ENCODE measurements at regions not wholly inside any gene's neighbourhood (a gene's known extent, or its start where the extent isn't known, plus 50 kb on each side); places are given as distances from the start of the nearest gene placed in this dataset.
A peak's percentile ranks its signal among the peaks of the same experiment; 100 is the strongest.

DNA sequence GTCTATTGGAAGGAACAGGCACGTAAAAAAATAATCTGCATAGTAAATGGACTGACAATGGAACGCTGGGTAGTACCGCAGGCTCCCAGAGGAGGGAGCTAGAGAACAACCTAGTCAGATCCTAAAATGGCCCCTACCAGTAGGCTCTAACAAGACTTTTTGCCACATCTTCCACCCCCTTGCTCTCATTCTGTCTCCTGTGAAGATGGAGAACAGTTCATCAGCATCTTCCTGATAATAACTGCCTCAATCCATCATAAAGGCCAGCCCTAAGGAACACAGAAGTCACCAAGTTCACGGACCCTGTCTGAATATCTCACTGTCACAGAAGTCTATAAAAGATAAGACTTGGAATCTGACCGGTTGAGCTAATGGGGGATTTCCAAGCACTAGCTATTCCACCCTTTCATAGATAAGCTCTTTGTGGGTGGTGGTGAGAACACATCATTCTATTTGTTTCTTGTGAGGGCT is 133.4 kb downstream of the SLC1A3 start:
- CTCF ChIA-PET = interaction anchor here (0.6 to 1.8 kb wide), 6 partner anchors 8 to 267 kb away, joined by 3 to 13 read pairs (median 3); partner anchors contain the start of gene NIPBL
- Histone ChIP-seq H3K27me3 (ENCODE audit: control insufficient read depth in 2 of 2, insufficient read depth in 2 of 2, low read length in 2 of 2) (no peaks in the 10 kb centered on the region), H3K4me3 (ENCODE audit: low read length) (no peak overlapping the region), H3K9me3 (ENCODE audit: control insufficient read depth in 2 of 3, low read length in 3 of 3) (no peaks in the 10 kb centered on the region), H3K4me1 (ENCODE audit: control insufficient read depth in 2 of 2, insufficient read depth in 2 of 2, low read length in 2 of 2) (peaks cover 0 to 4% of the 10 kb centered on the region in 2 donors), H3K27ac (ENCODE audit: low read depth, low read length) (no peak overlapping the region), H3K36me3 (ENCODE audit: control insufficient read depth in 2 of 3, insufficient read depth in 3 of 3, low read length in 3 of 3) (no peaks in the 10 kb centered on the region)
- peak overlapping the region in 1 of 9 donors; percentile 47 for H3K27ac Mint-ChIP-seq
- intact Hi-C loops (cut with micrococcal nuclease) = loop anchor here (1.0 to 10.0 kb wide), 7 partner anchors 131 to 1455 kb away; partner anchors contain the start of gene NIPBL (in 1 of the 2)
- POLR2A ChIA-PET = interaction anchor here (1.2 kb wide), 1 partner anchor 13 kb away, joined by 3 read pairs; no protein-coding TSS in a partner anchor
- ATAC-seq (peak; percentile 91), DNase-seq (peak; percentile 46 to 73 (median 66))
- no peaks in the 10 kb centered on the region for H3K36me3 Mint-ChIP-seq
- H3K4me3 Mint-ChIP-seq = no peak overlapping the region
- H3K9me3 Mint-ChIP-seq = no peaks in the 10 kb centered on the region
- peaks cover 29 to 44% (median 36%) of the 10 kb centered on the region in 5 donors for H3K27me3 Mint-ChIP-seq
- H3K4me1 Mint-ChIP-seq = peaks cover 8 to 13% (median 10%) of the 10 kb centered on the region in 7 donors

DNA sequence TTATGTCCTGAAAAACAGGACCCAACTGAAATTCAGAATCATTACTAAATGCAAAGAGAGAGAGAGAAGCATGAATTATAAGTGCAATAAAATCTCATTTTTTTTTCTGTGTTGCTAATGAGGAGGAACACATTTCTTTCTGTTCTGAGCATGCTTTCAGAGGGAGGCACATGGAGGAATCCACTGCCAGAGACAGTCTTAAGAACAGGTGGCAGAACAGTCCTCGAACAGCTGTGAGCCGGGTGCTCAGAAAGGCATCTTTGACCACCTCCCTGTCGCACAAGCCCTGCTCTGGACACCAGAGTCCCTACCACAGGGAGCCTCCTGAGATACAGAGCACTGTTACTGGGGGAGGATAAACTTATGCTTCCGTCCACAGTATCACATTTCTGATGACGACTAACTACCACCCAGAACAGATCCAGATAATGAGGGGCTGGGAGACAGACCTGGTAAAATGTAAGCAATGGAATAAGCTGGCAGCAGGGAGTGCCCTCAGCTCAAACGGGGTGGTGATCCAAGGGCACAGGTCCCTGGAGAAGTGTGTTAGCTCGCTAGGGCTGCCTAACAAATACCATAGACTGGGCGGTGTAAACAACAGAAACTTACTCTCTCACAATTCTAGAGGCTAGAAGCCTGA is 134.0 kb downstream of the SLC1A3 start:
- no peaks in the 10 kb centered on the region for H3K9me3 ChIP-seq (ENCODE audit: control insufficient read depth in 2 of 3, low read length in 3 of 3)
- peaks cover 13 to 19% (median 16%) of the 10 kb centered on the region in 7 donors for H3K4me1 Mint-ChIP-seq
- H3K4me3 Mint-ChIP-seq = no peak overlapping the region
- intact Hi-C loops (cut with micrococcal nuclease) = loop anchor here in 1 of 2 donors (10.0 kb wide), 1 partner anchor 374 kb away; no protein-coding TSS in a partner anchor
- H3K4me3 ChIP-seq (ENCODE audit: low read length) = no peak overlapping the region
- no peaks in the 10 kb centered on the region for H3K27me3 ChIP-seq (ENCODE audit: control insufficient read depth in 2 of 2, insufficient read depth in 2 of 2, low read length in 2 of 2)
- no peak overlapping the region for H3K27ac ChIP-seq (ENCODE audit: low read depth, low read length)
- ChIA-PET CTCF (interaction anchor here (0.6 to 1.8 kb wide), 6 partner anchors 8 to 266 kb away, joined by 3 to 13 read pairs (median 3); partner anchors contain the start of gene NIPBL), POLR2A (interaction anchor here (1.2 kb wide), 1 partner anchor 13 kb away, joined by 3 read pairs; no protein-coding TSS in a partner anchor)
- H3K27me3 Mint-ChIP-seq = peaks cover 30 to 44% (median 35%) of the 10 kb centered on the region in 5 donors
- no peaks in the 10 kb centered on the region for H3K9me3 Mint-ChIP-seq
- no peak for ATAC-seq
- H3K27ac Mint-ChIP-seq = no peak overlapping the region
- H3K36me3 Mint-ChIP-seq = no peaks in the 10 kb centered on the region
- no peaks in the 10 kb centered on the region for H3K36me3 ChIP-seq (ENCODE audit: control insufficient read depth in 2 of 3, insufficient read depth in 3 of 3, low read length in 3 of 3)
- no peak for DNase-seq
- H3K4me1 ChIP-seq (ENCODE audit: control insufficient read depth in 2 of 2, insufficient read depth in 2 of 2, low read length in 2 of 2) = peaks cover 0 to 4% of the 10 kb centered on the region in 2 donors

DNA sequence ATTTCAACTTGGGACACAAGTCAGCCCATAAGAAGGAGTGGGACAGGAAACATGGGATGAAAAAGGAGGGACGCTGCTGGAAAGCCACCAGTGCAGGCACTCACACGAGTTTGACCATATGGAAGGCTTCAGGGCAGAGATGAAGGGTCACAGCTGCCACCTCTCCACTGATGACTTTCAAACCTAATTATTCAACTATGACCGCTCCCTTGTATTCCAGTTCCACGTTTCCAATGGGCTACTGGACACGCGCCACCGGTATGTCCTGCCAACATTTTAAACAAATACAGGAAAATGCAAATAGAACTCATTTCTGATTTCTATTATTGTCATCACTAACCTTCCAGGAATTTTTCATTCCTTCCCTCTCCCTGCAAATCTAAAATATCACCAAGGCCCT is 134.7 kb downstream of the SLC1A3 start:
- CTCF ChIA-PET = no interaction called here
- Histone ChIP-seq H3K36me3 (ENCODE audit: control insufficient read depth in 2 of 3, insufficient read depth in 3 of 3, low read length in 3 of 3) (no peaks in the 10 kb centered on the region), H3K4me1 (ENCODE audit: control insufficient read depth in 2 of 2, insufficient read depth in 2 of 2, low read length in 2 of 2) (peaks cover 0 to 4% of the 10 kb centered on the region in 2 donors), H3K4me3 (ENCODE audit: low read length) (no peak overlapping the region), H3K27me3 (ENCODE audit: control insufficient read depth in 2 of 2, insufficient read depth in 2 of 2, low read length in 2 of 2) (peaks cover 0 to 5% of the 10 kb centered on the region in 2 donors), H3K9me3 (ENCODE audit: control insufficient read depth in 2 of 3, low read length in 3 of 3) (no peaks in the 10 kb centered on the region), H3K27ac (ENCODE audit: low read depth, low read length) (no peak overlapping the region)
- H3K9me3 Mint-ChIP-seq = no peaks in the 10 kb centered on the region
- H3K4me1 Mint-ChIP-seq = peaks cover 13 to 24% (median 18%) of the 10 kb centered on the region in 7 donors
- ATAC-seq (no peak), DNase-seq (no peak)
- POLR2A ChIA-PET = no interaction called here
- intact Hi-C loops (cut with micrococcal nuclease) = loop anchor here in 1 of 2 donors (10.0 kb wide), 1 partner anchor 374 kb away; no protein-coding TSS in a partner anchor
- H3K36me3 Mint-ChIP-seq = no peaks in the 10 kb centered on the region
- no peak overlapping the region for H3K4me3 Mint-ChIP-seq
- peaks cover 37 to 49% (median 41%) of the 10 kb centered on the region in 5 donors for H3K27me3 Mint-ChIP-seq
- H3K27ac Mint-ChIP-seq = no peak overlapping the region

DNA sequence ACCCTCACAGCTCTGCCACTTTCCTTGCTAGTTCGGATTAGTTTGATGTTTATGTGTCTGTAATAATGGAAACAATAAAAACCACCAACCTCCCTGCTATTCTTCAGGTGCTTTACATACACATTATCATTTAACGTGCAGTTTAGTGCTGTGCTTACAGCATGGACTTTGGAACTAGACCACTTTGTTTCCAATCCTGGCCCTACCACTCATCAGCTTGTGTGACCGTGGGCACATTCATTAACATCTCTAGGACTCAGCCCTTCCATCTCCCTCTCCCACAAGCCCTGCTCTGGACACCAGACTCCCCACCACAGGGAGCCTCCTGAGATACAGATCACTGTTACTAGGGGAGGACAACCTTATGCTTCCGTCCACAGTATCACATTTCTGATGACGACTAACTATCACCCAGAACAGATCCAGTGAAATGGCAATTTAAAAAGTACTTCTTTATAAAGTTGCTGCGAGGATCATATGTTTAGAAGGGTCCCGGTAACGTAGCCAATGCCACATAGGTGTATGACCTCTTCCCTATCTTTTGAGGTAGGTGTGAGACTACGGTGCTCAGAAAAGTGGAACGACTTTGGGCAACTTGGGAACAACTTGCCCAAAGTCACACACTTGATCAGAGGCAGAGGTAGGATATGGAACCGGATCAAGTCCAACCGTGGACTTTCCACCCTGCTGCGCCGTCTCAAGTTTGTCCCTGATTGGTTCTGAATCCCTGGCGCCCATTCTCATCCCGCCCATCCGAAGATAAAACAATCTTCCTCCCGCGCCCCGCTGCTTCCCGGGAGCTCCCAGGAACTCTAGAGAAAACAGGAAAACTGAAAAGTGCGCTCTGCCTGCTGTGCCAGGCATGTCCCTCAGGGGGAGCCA is 132.4 kb upstream of the NIPBL start:
- no peaks in the 10 kb centered on the region for H3K36me3 ChIP-seq (ENCODE audit: control insufficient read depth in 2 of 3, insufficient read depth in 3 of 3, low read length in 3 of 3)
- Mint-ChIP-seq H3K4me3 (peak overlapping the region; percentile 61 to 95 (median 86)), H3K4me1 (peaks cover 13 to 24% (median 18%) of the 10 kb centered on the region in 7 donors), H3K27ac (no peak overlapping the region), H3K27me3 (peaks cover 40 to 58% (median 48%) of the 10 kb centered on the region in 5 donors), H3K36me3 (peaks cover 0 to 1% (median 0%) of the 10 kb centered on the region in 5 donors), H3K9me3 (peaks cover 0 to 5% (median 0%) of the 10 kb centered on the region in 11 donors)
- H3K27me3 ChIP-seq (ENCODE audit: control insufficient read depth in 2 of 2, insufficient read depth in 2 of 2, low read length in 2 of 2) = peaks cover 0 to 5% of the 10 kb centered on the region in 2 donors
- DNase-seq (no peak), ATAC-seq (no peak)
- H3K9me3 ChIP-seq (ENCODE audit: control insufficient read depth in 2 of 3, low read length in 3 of 3) = no peaks in the 10 kb centered on the region
- ChIA-PET POLR2A (no interaction called here), CTCF (interaction anchor here (1.1 to 3.5 kb wide), 3 partner anchors 126 to 261 kb away, joined by 3 to 13 read pairs (median 5); no protein-coding TSS in a partner anchor)
- H3K27ac ChIP-seq (ENCODE audit: low read depth, low read length) = no peak overlapping the region
- intact Hi-C loops (cut with micrococcal nuclease) = loop anchor here (1.0 to 10.0 kb wide), 3 partner anchors 15 to 627 kb away; partner anchors contain the start of gene NUP155 (in 1 of the 2)
- H3K4me1 ChIP-seq (ENCODE audit: control insufficient read depth in 2 of 2, insufficient read depth in 2 of 2, low read length in 2 of 2) = peaks cover 0 to 4% of the 10 kb centered on the region in 2 donors
- H3K4me3 ChIP-seq (ENCODE audit: low read length) = peak overlapping the region; percentile 68

DNA sequence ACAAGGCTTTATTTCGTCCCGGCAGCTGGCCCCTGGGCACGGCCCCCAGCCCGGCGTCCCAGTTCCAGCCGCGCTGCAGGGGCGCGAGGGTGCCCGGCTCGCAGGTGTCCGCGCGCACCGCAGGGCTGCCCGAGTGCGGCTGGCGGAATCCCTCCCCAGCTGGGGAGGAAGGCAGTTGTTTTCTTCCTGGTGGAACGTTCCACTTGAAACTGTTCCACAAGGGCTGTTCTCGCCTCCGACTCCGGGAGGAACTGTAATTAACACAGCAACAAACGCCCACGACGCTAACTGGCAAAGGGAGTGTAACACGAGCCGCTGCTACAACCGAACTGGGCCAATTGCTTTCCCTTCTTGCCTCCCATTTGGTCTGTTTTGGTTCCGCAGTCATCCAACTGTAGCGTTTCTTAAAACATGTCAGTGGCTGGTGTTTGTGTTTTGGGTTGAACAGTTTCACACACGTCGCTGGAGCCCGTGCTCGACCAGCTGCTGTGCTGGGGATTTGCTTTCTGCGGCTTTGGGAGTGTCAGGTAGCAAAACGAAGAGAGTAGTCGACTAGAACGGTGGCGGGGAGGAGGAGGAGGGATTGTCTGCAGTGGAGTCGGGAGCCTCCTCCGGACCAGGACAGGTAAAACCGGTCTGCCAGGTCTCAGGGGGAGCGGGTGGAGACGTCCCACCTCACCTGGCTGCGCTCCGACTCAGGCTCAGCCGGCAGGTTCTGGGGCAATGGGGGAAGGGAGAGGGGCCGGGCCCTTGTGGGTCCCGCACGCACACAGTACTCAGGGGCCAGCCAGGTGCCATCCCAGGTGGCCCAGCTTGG is 131.6 kb upstream of the NIPBL start:
- peak in 8 of 9 donors; percentile 14 to 45 (median 29) for DNase-seq
- intact Hi-C loops (cut with micrococcal nuclease) = loop anchor here (1.0 to 10.0 kb wide), 4 partner anchors 16 to 626 kb away; partner anchors contain the start of gene NUP155 (in 1 of the 2)
- Mint-ChIP-seq H3K9me3 (peaks cover 0 to 5% (median 0%) of the 10 kb centered on the region in 11 donors), H3K27ac (peak overlapping the region in 3 of 9 donors; percentile 12 to 33 (median 28)), H3K4me1 (peaks cover 12 to 19% (median 16%) of the 10 kb centered on the region in 7 donors), H3K27me3 (peaks cover 46 to 64% (median 54%) of the 10 kb centered on the region in 5 donors), H3K4me3 (peak overlapping the region; percentile 85 to 95 (median 90)), H3K36me3 (peaks cover 0 to 1% (median 0%) of the 10 kb centered on the region in 5 donors)
- Histone ChIP-seq H3K4me1 (ENCODE audit: control insufficient read depth in 2 of 2, insufficient read depth in 2 of 2, low read length in 2 of 2) (peaks cover 0 to 4% of the 10 kb centered on the region in 2 donors), H3K27ac (ENCODE audit: low read depth, low read length) (no peak overlapping the region), H3K9me3 (ENCODE audit: control insufficient read depth in 2 of 3, low read length in 3 of 3) (no peaks in the 10 kb centered on the region), H3K4me3 (ENCODE audit: low read length) (peak overlapping the region; percentile 68), H3K36me3 (ENCODE audit: control insufficient read depth in 2 of 3, insufficient read depth in 3 of 3, low read length in 3 of 3) (no peaks in the 10 kb centered on the region), H3K27me3 (ENCODE audit: control insufficient read depth in 2 of 2, insufficient read depth in 2 of 2, low read length in 2 of 2) (peaks cover 0 to 5% of the 10 kb centered on the region in 2 donors)
- ChIA-PET POLR2A (no interaction called here), CTCF (interaction anchor here (1.0 to 3.5 kb wide), 4 partner anchors 123 to 260 kb away, joined by 3 to 13 read pairs (median 4); no protein-coding TSS in a partner anchor)
- ATAC-seq = peak; percentile 60

Data from naive thymus-derived CD4-positive, alpha-beta T cell (primary cell).